Ureter (tissue), 1 donor: ENCODE measurements at regions not wholly inside any gene's neighbourhood (a gene's known extent, or its start where the extent isn't known, plus 50 kb on each side); places are given as distances from the start of the nearest gene placed in this dataset.

Experiments used
- DNase-seq: peaks from one replicate; pipeline ENCODE4 v3.0.0-alpha.2; 2020; ENCODE audit warnings: low spot score
- donor health status: DM: yes; HTN: yes; CAD: no.

- DNase-seq: no peak
These were observed 158.4 kb upstream of the IRX3 start for GRCh38 chr16:54444851-54445458.

GRCh38 chr16:54443839-54444238 is 157.3 kb upstream of the IRX3 start:
- DNase-seq: no peak

- no peak for DNase-seq
These were observed 156.8 kb upstream of the IRX3 start for GRCh38 chr16:54443352-54443751.

GRCh38 chr16:54442864-54443263 is 156.3 kb upstream of the IRX3 start:
- DNase-seq: no peak

- no peak for DNase-seq
These were observed 151.9 kb upstream of the IRX3 start for GRCh38 chr16:54438469-54438868.

GRCh38 chr16:54437921-54438320 is 151.3 kb upstream of the IRX3 start:
- no peak for DNase-seq

GRCh38 chr16:54437401-54437800 is 150.8 kb upstream of the IRX3 start:
- DNase-seq: no peak

- no peak for DNase-seq
These were observed 149.8 kb upstream of the IRX3 start for GRCh38 chr16:54436346-54436745.

GRCh38 chr16:54434859-54435258 is 148.3 kb upstream of the IRX3 start:
- DNase-seq: no peak

GRCh38 chr16:54432897-54433229 is 146.3 kb upstream of the IRX3 start:
- DNase-seq: no peak

GRCh38 chr16:54431997-54432896 is 145.7 kb upstream of the IRX3 start:
- DNase-seq: no peak

- DNase-seq: no peak
These were observed 144.7 kb upstream of the IRX3 start for GRCh38 chr16:54431041-54431996.

GRCh38 chr16:54430491-54431030 is 144.0 kb upstream of the IRX3 start:
- DNase-seq: no peak

- DNase-seq: no peak
These were observed 142.4 kb upstream of the IRX3 start for GRCh38 chr16:54429029-54429428.

GRCh38 chr16:54426553-54426849 is 139.9 kb upstream of the IRX3 start:
- DNase-seq: no peak

GRCh38 chr16:54425681-54426552 is 139.3 kb upstream of the IRX3 start:
- DNase-seq: peak; percentile 54

GRCh38 chr16:54425068-54425467 is 138.5 kb upstream of the IRX3 start:
- no peak for DNase-seq

GRCh38 chr16:54424043-54424451 is 137.5 kb upstream of the IRX3 start:
- DNase-seq: no peak

GRCh38 chr16:54422569-54422978 is 136.0 kb upstream of the IRX3 start:
- no peak for DNase-seq

GRCh38 chr16:54422159-54422558 is 135.6 kb upstream of the IRX3 start:
- no peak for DNase-seq

GRCh38 chr16:54421220-54421619 is 134.6 kb upstream of the IRX3 start:
- DNase-seq: no peak
